Tibial nerve (tissue), 4 donors: ENCODE measurements at regions not wholly inside any gene's neighbourhood (a gene's known extent, or its start where the extent isn't known, plus 50 kb on each side); places are given as distances from the start of the nearest gene placed in this dataset.

Source experiments
- CTCF ChIP-seq, 5 experiments: fragments of 200-600 bp in 3 of 5; fragments of 450-650 bp in 2 of 5; sonication (generic) in 3 of 5; IDR thresholded peaks; one replicate each; pipeline ENCODE4 v1.5.1; 2016 to 2019; ENCODE audit warnings: antibody characterized with exemption in 5 of 5, mild to moderate bottlenecking in 3 of 5, moderate library complexity in 2 of 5
- EP300 ChIP-seq, 2 donors: sonication (generic); formaldehyde crosslinking; IDR thresholded peaks; one replicate each; pipeline ENCODE4 v1.6.1; 2017; ENCODE audit warnings: antibody characterized with exemption in 2 of 2, mild to moderate bottlenecking in 1 of 2
- POLR2A ChIP-seq, 2 donors: fragments of 450-650 bp; IDR thresholded peaks; one replicate each; pipeline ENCODE4 v1.6.1; 2017; ENCODE audit warnings: antibody characterized with exemption in 2 of 2, mild to moderate bottlenecking in 2 of 2, moderate library complexity in 2 of 2

DNA sequence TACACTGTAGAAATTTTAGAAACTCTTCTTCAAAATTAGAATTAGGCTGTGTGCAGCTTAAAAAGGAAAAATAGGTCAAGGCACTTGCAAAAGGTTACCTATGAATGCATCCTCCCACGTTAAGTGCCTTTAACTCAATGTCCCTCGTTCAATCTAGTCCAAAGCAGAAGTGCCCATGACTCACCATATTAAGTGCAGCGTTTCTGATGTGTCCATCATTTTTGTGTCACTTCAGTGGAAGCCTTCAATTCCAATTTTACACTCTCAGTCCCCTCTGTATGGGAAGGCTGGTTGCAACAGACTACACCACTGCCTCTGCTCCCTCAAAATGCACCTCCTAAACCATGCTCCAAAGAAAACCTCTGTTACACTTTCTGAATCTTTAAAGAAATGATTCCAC lies 53.4 kb downstream of the FOXB1 start:
- TF ChIP-seq CTCF (IDR thresholded peaks at IDR 0.05) (no peak), POLR2A (IDR thresholded peaks at IDR 0.05) (no peak), EP300 (IDR thresholded peaks at IDR 0.05) (no peak)
